Ishikawa (cell line): ENCODE measurements at regions not wholly inside any gene's neighbourhood (a gene's known extent, or its start where the extent isn't known, plus 50 kb on each side); places are given as distances from the start of the nearest gene placed in this dataset.
A peak's percentile ranks its signal among the peaks of the same experiment; 100 is the strongest.

Source experiments
- CEBPB ChIP-seq: IDR thresholded peaks from 2 replicates; pipeline ENCODE4 v1.6.1; 2012
- CREB1 ChIP-seq: IDR thresholded peaks from 2 replicates; pipeline ENCODE4 v1.6.1; 2012; ENCODE audit warnings: low read depth
- EGR1 ChIP-seq: IDR thresholded peaks from 2 replicates; pipeline ENCODE4 v1.6.1; 2012
- EP300 ChIP-seq: IDR thresholded peaks from 2 replicates; pipeline ENCODE4 v1.6.1; 2012; ENCODE audit warnings: borderline replicate concordance
- FOXM1 ChIP-seq: IDR thresholded peaks from 2 replicates; pipeline ENCODE4 v1.6.1; 2012; ENCODE audit warnings: low read depth, borderline replicate concordance
- MAX ChIP-seq: IDR thresholded peaks from 2 replicates; pipeline ENCODE4 v1.6.1; 2012
- NFIC ChIP-seq: IDR thresholded peaks from 2 replicates; pipeline ENCODE4 v1.6.1; 2012
- RAD21 ChIP-seq: IDR thresholded peaks from 2 replicates; pipeline ENCODE4 v1.6.1; 2012; ENCODE audit warnings: low read depth
- REST ChIP-seq: IDR thresholded peaks from 2 replicates; pipeline ENCODE4 v1.6.1; 2012; ENCODE audit warnings: low read depth, mild to moderate bottlenecking
- TAF1 ChIP-seq: IDR thresholded peaks from 2 replicates; pipeline ENCODE4 v1.6.1; 2012; ENCODE audit warnings: low read depth, mild to moderate bottlenecking
- TCF12 ChIP-seq: IDR thresholded peaks from 2 replicates; pipeline ENCODE4 v1.6.1; 2012; ENCODE audit warnings: low read depth
- TEAD4 ChIP-seq: IDR thresholded peaks from 2 replicates; pipeline ENCODE4 v1.6.1; 2012
- USF1 ChIP-seq: IDR thresholded peaks from 2 replicates; pipeline ENCODE4 v1.6.1; 2012
- YY1 ChIP-seq: IDR thresholded peaks from 2 replicates; pipeline ENCODE4 v1.6.1; 2012; ENCODE audit warnings: low read depth
- ZBTB7A ChIP-seq: IDR thresholded peaks from 2 replicates; pipeline ENCODE4 v1.6.1; 2012; ENCODE audit warnings: low read depth

GRCh38 chr14:59017285-59017965, 171.0 kb upstream of the DAAM1 start:
- TF ChIP-seq RAD21, result no peak
- TF ChIP-seq ZBTB7A, result no peak
- TF ChIP-seq MAX, result no peak
- TF ChIP-seq CREB1, result no peak
- TF ChIP-seq NFIC, result no peak
- no peak for TF ChIP-seq TEAD4
- TF ChIP-seq EGR1, result no peak
- no peak for TF ChIP-seq USF1
- no peak for TF ChIP-seq REST

- TF ChIP-seq CEBPB, result no peak
- TF ChIP-seq MAX, result no peak
- no peak for TF ChIP-seq NFIC
- no peak for TF ChIP-seq ZBTB7A
- TF ChIP-seq USF1, result no peak
- no peak for TF ChIP-seq TCF12
- TF ChIP-seq EP300, result no peak
- TF ChIP-seq RAD21, result no peak
- TF ChIP-seq REST, result no peak
- no peak for TF ChIP-seq CREB1
These were observed 170.0 kb upstream of the DAAM1 start for GRCh38 chr14:59018460-59018859.

- no peak for TF ChIP-seq CREB1
- TF ChIP-seq YY1, result no peak
- TF ChIP-seq EP300, result no peak
- TF ChIP-seq CEBPB, result no peak
- TF ChIP-seq TAF1, result no peak
- no peak for TF ChIP-seq ZBTB7A
- no peak for TF ChIP-seq EGR1
- no peak for TF ChIP-seq RAD21
- TF ChIP-seq TEAD4, result no peak
- no peak for TF ChIP-seq MAX
- no peak for TF ChIP-seq REST
- TF ChIP-seq TCF12, result no peak
- no peak for TF ChIP-seq USF1
These were observed 169.5 kb upstream of the DAAM1 start for GRCh38 chr14:59018978-59019377.

GRCh38 chr14:59020382-59020781, 168.1 kb upstream of the DAAM1 start:
- TF ChIP-seq TEAD4, result no peak
- TF ChIP-seq FOXM1, result no peak
- no peak for TF ChIP-seq CEBPB

- peak; percentile 30 for TF ChIP-seq RAD21
- TF ChIP-seq TCF12, result no peak
- TF ChIP-seq EP300, result no peak
These were observed 166.3 kb upstream of the DAAM1 start for GRCh38 chr14:59022144-59022543.
